Skeletal muscle satellite cell (primary cell): ENCODE measurements at regions not wholly inside any gene's neighbourhood (a gene's known extent, or its start where the extent isn't known, plus 50 kb on each side); places are given as distances from the start of the nearest gene placed in this dataset.

Experiments
- H3K27me3 ChIP-seq: 2 replicates; pipeline ENCODE4 v1.7.0; 2013; ENCODE audit warnings: low read length; ENCODE audit not compliant: control insufficient read depth, insufficient read depth
- H3K36me3 ChIP-seq: 2 replicates; pipeline ENCODE4 v1.7.0; 2013; ENCODE audit warnings: mild to moderate bottlenecking, control low read depth, low read length; ENCODE audit not compliant: insufficient read depth
- H3K4me1 ChIP-seq: 2 replicates; pipeline ENCODE4 v1.7.0; 2013; ENCODE audit warnings: low read length; ENCODE audit not compliant: control insufficient read depth, insufficient read depth
- H3K4me2 ChIP-seq: 2 replicates; pipeline ENCODE4 v1.7.0; 2013; ENCODE audit warnings: mild to moderate bottlenecking, low read length
- H3K4me3 ChIP-seq: 2 replicates; pipeline ENCODE4 v1.7.0; 2013; ENCODE audit warnings: low read length
- H3K9ac ChIP-seq: 2 replicates; pipeline ENCODE4 v1.7.0; 2013; ENCODE audit warnings: mild to moderate bottlenecking, low read depth, low read length, moderate library complexity
- H3K9me3 ChIP-seq: replicated peaks from 2 replicates; pipeline ENCODE4 v1.7.0; 2013; ENCODE audit warnings: mild to moderate bottlenecking, control low read depth, low read length

DNA sequence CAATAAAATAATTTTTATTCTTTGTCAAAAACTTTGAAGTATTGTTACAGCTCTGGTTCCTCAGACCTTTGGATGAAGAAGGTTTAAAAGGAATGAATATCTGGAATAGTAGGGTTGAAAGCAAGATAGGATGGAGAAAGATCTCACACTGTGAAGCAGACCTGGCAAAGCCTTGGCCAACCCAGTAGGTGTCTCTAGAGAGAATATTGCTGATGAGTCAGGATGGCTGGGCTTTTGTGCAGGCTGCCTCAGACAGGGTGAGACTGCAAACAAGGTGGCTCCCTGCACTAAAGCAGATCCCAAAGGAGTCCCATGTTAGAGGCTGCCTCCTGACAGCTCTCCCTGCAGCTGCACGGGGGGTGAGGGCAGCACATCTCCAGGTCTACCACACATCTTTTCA lies 226.0 kb upstream of the ITGA4 start:
- H3K36me3 ChIP-seq = no peaks in the 10 kb centered on the region

DNA sequence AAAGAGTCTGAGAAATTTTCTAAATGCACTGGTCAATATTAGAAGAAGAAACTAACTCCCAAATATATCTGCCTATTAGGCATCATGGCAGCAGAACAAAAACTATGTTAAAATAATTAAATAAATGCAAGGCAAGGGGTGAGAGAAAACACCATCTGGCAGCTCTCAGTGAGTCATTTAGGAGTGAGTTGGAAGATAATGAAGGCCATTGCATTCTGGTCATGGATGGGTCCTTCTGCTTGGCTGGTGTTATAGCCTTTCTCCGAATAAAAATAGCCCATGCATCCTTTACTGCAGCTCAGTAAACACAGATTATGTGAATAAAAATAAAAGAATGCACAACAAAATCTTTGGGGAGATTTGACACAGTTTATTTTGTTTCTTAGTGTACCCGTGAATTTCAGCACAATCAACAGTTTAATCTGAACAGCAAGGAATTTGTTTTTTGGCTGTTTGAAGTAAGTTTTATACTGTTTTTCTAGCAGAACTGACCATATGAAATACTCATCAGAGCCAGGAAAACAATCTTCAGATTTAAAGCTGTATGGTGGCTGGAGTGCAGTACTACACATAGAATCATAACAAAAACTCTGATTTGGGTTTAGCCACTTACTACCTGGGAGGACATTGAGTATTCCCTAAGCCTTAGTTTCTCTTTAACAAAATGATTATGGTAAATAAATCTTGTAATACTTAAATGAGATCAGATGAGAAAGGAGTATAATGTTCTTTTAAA lies 225.1 kb upstream of the ITGA4 start:
- Histone ChIP-seq H3K4me1 (no peaks in the 10 kb centered on the region), H3K4me3 (no peak overlapping the region), H3K36me3 (no peaks in the 10 kb centered on the region), H3K4me2 (no peak overlapping the region), H3K9ac (no peak overlapping the region), H3K9me3 (no peaks in the 10 kb centered on the region), H3K27me3 (no peaks in the 10 kb centered on the region)

More for the DNA sequence above, 226.0 kb upstream of the ITGA4 start:
- Histone ChIP-seq H3K4me3 (no peak overlapping the region), H3K4me2 (no peak overlapping the region), H3K27me3 (no peaks in the 10 kb centered on the region), H3K9me3 (no peaks in the 10 kb centered on the region), H3K4me1 (no peaks in the 10 kb centered on the region), H3K9ac (no peak overlapping the region)

DNA sequence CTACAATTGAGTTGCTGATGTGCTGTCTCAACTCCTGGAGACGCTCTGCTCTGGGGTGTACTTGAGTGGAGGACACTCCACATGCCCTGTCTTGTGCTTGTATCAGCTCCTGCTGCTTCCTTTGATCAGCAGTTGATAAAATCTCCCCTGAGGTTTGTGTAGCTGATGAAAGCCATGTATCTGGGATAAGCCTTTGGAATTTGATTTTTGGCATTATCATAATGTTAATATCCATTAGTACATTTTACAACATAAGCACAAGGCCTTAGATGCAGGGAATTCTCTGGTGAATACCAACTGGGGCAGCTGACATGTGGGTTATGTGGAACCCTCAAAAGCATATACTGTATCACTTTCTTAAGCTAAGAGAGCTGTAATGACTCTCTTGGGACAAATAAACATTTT lies 222.7 kb upstream of the ITGA4 start:
- no peaks in the 10 kb centered on the region for H3K9me3 ChIP-seq
- no peak overlapping the region for H3K9ac ChIP-seq
- H3K36me3 ChIP-seq = no peaks in the 10 kb centered on the region
- H3K27me3 ChIP-seq = no peaks in the 10 kb centered on the region
- no peak overlapping the region for H3K4me3 ChIP-seq
- no peaks in the 10 kb centered on the region for H3K4me1 ChIP-seq
- no peak overlapping the region for H3K4me2 ChIP-seq

DNA sequence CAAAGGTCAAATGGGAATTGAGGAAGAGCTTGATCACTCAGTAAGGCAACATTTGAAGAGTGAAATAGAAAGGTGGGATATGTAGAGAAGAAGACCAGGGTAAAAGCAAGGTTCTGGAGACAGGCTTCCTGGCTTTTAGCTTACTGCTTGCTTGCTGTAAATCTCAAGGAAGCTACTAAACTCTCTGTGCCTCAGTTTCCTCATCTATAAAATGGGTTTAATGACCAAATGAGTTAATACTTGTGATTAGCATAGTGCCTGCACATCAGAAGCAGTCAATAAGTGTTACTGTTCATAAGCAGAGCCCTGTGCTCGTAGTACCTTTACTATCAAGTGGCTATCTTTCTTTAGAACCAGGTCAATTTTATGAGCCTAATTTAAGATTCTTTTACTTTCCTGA lies 222.2 kb upstream of the ITGA4 start:
- Histone ChIP-seq H3K27me3 (no peaks in the 10 kb centered on the region), H3K4me3 (no peak overlapping the region), H3K4me2 (no peak overlapping the region), H3K36me3 (no peaks in the 10 kb centered on the region), H3K4me1 (no peaks in the 10 kb centered on the region), H3K9me3 (no peaks in the 10 kb centered on the region), H3K9ac (no peak overlapping the region)

DNA sequence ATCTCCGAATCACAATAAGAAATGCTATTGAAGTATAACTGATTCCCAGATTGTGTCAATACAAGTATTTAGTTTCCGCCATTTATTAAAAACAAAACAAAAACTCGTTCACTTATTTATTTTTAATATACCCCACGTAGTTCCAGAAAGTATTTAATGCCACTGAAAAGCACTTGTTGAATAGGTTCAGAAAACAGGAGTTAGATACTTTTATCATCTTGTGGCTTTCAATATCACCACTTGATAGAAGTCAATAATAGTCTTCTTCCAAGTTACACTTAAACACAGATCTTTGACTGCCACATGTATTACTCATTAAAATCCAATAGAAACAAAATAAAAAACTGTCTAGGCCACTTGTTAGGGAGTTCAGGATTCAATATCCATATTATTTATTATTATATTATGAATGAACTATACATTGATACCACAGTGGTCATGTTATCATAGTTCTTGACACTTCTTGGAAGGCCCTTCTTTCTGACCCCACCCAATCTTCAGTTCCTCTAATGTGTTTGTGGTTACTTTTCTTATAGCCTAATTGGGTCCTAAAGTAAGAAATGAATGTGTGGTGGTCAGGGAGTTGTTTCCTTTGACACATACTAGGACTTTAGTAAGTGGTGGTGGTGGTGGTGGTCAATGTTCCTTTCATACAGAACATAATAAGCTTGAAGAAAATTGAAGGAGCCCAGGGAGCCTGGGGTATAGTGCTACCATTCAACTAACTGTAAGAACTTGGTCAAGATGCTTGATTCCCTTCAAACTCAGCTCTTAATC lies 221.3 kb upstream of the ITGA4 start:
- no peak overlapping the region for H3K4me2 ChIP-seq
- H3K4me1 ChIP-seq = no peaks in the 10 kb centered on the region
- H3K9me3 ChIP-seq = no peaks in the 10 kb centered on the region
- no peaks in the 10 kb centered on the region for H3K36me3 ChIP-seq
- no peak overlapping the region for H3K9ac ChIP-seq
- no peaks in the 10 kb centered on the region for H3K27me3 ChIP-seq
- no peak overlapping the region for H3K4me3 ChIP-seq

DNA sequence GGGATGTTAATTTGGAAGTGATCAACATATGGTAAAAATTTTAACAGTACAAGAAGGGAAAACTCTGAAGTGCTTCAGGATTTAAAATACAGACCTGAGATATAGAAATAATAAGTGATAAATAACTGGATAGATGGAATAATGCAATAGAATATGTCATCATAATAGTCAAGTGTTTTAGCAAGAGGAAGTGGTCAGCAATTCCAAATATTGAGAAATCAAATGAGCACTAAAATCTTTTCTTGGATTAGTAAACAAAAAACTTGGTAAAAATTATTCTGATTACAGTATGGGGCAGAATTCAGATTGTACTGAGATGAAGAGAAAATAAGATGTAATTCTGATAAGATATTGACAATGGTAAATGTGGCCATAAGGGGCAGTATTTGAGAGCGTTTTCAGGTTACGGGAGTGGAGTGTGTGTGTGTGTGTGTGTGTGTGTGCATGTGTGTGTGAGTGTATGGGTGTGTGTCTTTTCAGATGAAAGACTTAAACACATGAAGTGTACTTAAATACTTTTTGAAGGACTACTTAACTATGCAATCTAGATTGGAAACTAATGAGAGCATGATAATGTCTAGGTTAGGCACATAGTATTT lies 217.9 kb upstream of the ITGA4 start:
- H3K36me3 ChIP-seq = no peaks in the 10 kb centered on the region
- H3K4me2 ChIP-seq = no peak overlapping the region
- H3K9ac ChIP-seq = no peak overlapping the region
- no peaks in the 10 kb centered on the region for H3K27me3 ChIP-seq
- H3K4me3 ChIP-seq = no peak overlapping the region
- H3K9me3 ChIP-seq = no peaks in the 10 kb centered on the region
- H3K4me1 ChIP-seq = peaks cover 3% of the 10 kb centered on the region

DNA sequence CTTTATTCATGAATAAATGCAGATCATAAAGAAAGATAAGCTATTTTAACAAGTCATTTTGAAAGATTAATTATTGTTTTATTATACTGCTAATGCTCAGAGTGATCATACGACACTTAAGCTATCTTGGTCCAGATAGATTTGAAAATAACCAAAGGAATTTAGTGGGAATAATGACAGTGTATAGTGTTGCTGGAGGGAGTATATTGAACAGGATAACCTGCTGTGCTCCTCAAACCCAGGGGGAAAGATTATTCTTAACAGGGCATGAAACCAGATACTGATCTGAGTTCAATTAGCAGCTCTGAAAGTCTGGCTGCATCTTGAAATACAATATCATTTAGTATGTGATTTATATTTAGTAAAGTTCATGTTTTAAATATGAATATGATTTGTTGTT lies 216.3 kb upstream of the ITGA4 start:
- H3K4me3 ChIP-seq = no peak overlapping the region
- peaks cover 3% of the 10 kb centered on the region for H3K4me1 ChIP-seq
- no peaks in the 10 kb centered on the region for H3K36me3 ChIP-seq
- no peaks in the 10 kb centered on the region for H3K9me3 ChIP-seq
- H3K4me2 ChIP-seq = no peak overlapping the region
- H3K27me3 ChIP-seq = no peaks in the 10 kb centered on the region
- no peak overlapping the region for H3K9ac ChIP-seq

DNA sequence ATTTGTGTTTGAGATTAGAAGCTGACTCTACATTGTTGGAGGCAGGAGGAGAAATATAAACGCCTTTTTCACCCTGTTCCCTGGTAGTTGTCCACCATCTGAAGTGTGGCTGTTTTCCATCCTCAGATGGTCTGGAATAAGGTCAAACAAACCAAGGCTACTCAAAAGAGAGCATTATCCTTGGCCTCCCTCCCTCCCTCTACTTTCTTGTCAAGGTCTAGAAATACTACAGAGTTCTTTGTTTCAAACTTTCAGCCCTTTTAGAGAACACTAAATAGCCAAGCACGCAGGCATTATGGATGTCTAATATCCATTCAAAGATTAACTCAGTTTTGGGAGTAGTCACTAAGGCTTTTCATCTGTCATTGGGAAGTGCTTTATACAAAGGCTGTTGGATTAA lies 215.8 kb upstream of the ITGA4 start:
- Histone ChIP-seq H3K27me3 (no peaks in the 10 kb centered on the region), H3K4me2 (no peak overlapping the region), H3K4me3 (no peak overlapping the region), H3K36me3 (no peaks in the 10 kb centered on the region), H3K9me3 (no peaks in the 10 kb centered on the region), H3K9ac (no peak overlapping the region), H3K4me1 (peaks cover 3% of the 10 kb centered on the region)

DNA sequence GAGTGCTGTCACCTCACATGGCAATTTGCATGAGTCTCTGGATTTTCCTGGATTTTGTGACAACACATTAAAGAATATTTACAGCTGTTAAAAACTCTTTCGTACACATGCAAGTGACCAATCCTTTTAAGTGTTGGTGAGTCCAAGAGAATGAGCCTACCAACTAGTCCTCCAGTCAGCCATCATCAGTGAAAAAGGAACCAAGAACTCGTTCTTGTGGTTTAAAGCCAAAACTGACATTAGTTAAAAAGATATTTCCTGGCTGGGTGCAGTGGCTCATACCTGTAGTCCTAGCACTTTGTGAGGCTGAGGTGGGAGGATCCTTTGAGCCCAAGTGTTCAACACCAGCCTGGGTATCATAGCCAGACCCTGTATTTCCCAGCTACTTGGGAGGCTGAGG lies 215.4 kb upstream of the ITGA4 start:
- no peak overlapping the region for H3K9ac ChIP-seq
- no peaks in the 10 kb centered on the region for H3K9me3 ChIP-seq
- no peaks in the 10 kb centered on the region for H3K27me3 ChIP-seq

DNA sequence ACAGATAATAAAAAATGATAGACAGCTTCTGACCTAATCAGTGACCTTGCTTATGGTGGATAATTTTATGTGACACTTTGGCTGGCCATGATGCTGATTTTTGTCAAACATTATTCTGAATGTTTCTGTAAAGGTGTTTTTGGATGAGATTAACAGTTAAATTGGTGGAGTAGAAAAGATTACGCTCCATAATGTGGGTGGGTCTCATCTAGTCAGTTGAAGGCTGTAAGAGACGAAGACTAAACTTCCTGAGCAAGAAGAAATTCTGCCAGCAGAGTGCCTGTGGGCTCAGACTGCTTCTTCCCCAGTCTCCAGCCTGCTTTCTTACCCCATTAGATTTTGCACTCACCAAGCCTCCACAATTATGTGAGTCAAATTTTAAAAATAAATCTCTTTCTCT lies 214.9 kb upstream of the ITGA4 start:
- no peaks in the 10 kb centered on the region for H3K36me3 ChIP-seq

More for the DNA sequence above, 215.4 kb upstream of the ITGA4 start:
- H3K4me2 ChIP-seq = no peak overlapping the region
- no peak overlapping the region for H3K4me3 ChIP-seq
- peaks cover 3% of the 10 kb centered on the region for H3K4me1 ChIP-seq
- H3K36me3 ChIP-seq = no peaks in the 10 kb centered on the region

DNA sequence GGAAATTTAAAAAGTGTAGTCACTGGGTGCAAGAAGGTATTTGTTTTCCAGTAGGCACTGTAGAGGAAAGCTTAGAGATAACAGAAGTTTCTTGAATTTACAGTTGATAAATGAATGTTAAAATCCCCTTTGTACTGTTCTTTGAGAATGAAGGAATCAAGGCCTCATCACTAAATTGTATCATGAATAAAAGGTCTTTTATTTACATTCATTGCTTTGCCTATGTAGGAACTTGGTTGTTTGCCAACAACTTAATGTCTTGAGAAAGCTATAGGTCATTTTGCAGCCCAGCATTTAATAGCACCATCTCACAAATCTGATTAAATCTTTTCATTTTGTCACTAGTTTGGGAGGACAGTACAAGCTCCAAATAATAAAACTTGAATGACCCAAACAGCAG lies 213.9 kb upstream of the ITGA4 start:
- Histone ChIP-seq H3K4me3 (no peak overlapping the region), H3K9ac (no peak overlapping the region), H3K9me3 (no peaks in the 10 kb centered on the region), H3K27me3 (no peaks in the 10 kb centered on the region), H3K4me1 (peaks cover 3% of the 10 kb centered on the region), H3K4me2 (no peak overlapping the region), H3K36me3 (no peaks in the 10 kb centered on the region)

More for the DNA sequence above, 214.9 kb upstream of the ITGA4 start:
- H3K27me3 ChIP-seq = no peaks in the 10 kb centered on the region
- H3K4me1 ChIP-seq = peaks cover 3% of the 10 kb centered on the region
- no peak overlapping the region for H3K4me2 ChIP-seq
- H3K4me3 ChIP-seq = no peak overlapping the region
- H3K9ac ChIP-seq = no peak overlapping the region
- H3K9me3 ChIP-seq = no peaks in the 10 kb centered on the region
